HG02870 (cell line): ENCODE measurements at regions not wholly inside any gene's neighbourhood (a gene's known extent, or its start where the extent isn't known, plus 50 kb on each side); places are given as distances from the start of the nearest gene placed in this dataset.
A peak's percentile ranks its signal among the peaks of the same experiment; 100 is the strongest.
"Not testable (repeated sequence)": the region's sequence is repeated elsewhere in the genome, so short reads cannot be mapped to it uniquely, and the experiment has no call there.

Experiments used
- ATAC-seq: cut with Tn5 transposase; IDR thresholded peaks from one replicate; pipeline ENCODE4 v1.9.1; 2021; ENCODE audit warnings: mild to moderate bottlenecking, moderate library complexity; ENCODE audit not compliant: unreplicated experiment

GRCh38 chr3:88000853-88001252 lies 58.0 kb downstream of the CGGBP1 start:
- ATAC-seq = no peak

GRCh38 chr3:87997966-87998365 lies 60.8 kb downstream of the CGGBP1 start:
- ATAC-seq = no peak

GRCh38 chr3:87997298-87997697 lies 61.5 kb downstream of the CGGBP1 start:
- ATAC-seq = peak; percentile 68

GRCh38 chr3:87996882-87997281 lies 61.9 kb downstream of the CGGBP1 start:
- ATAC-seq = peak; percentile 10

- no peak for ATAC-seq
These were observed 65.2 kb downstream of the CGGBP1 start for GRCh38 chr3:87993566-87993965.

- no peak for ATAC-seq
These were observed 70.9 kb downstream of the CGGBP1 start for GRCh38 chr3:87987952-87988351.

GRCh38 chr3:87982421-87982820 lies 76.4 kb downstream of the CGGBP1 start:
- ATAC-seq = no peak

- ATAC-seq = no peak
These were observed 79.3 kb downstream of the CGGBP1 start for GRCh38 chr3:87979527-87979926.

GRCh38 chr3:87977765-87978164 lies 81.0 kb downstream of the CGGBP1 start:
- no peak for ATAC-seq

GRCh38 chr3:87975716-87976115 lies 83.1 kb downstream of the CGGBP1 start:
- ATAC-seq = no peak

GRCh38 chr3:87973906-87974305 lies 84.9 kb downstream of the CGGBP1 start:
- no peak for ATAC-seq

GRCh38 chr3:87969620-87970019 lies 89.2 kb downstream of the CGGBP1 start:
- ATAC-seq = no peak

GRCh38 chr3:87968668-87969067 lies 90.1 kb downstream of the CGGBP1 start:
- ATAC-seq = no peak

- no peak for ATAC-seq
These were observed 100.5 kb downstream of the CGGBP1 start for GRCh38 chr3:87958289-87958688.

- ATAC-seq = no peak
These were observed 101.2 kb downstream of the CGGBP1 start for GRCh38 chr3:87957575-87957974.

- peak; percentile 55 for ATAC-seq
These were observed 109.0 kb downstream of the CGGBP1 start for GRCh38 chr3:87949879-87950208.

GRCh38 chr3:87949189-87949878 lies 109.5 kb downstream of the CGGBP1 start:
- peak; percentile 81 for ATAC-seq

- ATAC-seq = not testable (repeated sequence)
These were observed 112.8 kb downstream of the CGGBP1 start for GRCh38 chr3:87946007-87946406.

GRCh38 chr3:87942256-87942655 lies 116.5 kb downstream of the CGGBP1 start:
- not testable (repeated sequence) for ATAC-seq

GRCh38 chr3:87924485-87924884 lies 134.3 kb downstream of the CGGBP1 start:
- ATAC-seq = no peak

GRCh38 chr3:87920549-87920948 lies 138.3 kb downstream of the CGGBP1 start:
- no peak for ATAC-seq

- ATAC-seq = no peak
These were observed 157.7 kb downstream of the CGGBP1 start for GRCh38 chr3:87901141-87901540.

GRCh38 chr3:87900061-87900460 lies 158.7 kb downstream of the CGGBP1 start:
- no peak for ATAC-seq
